Amniotic stem cell (primary cell): ENCODE measurements at regions not wholly inside any gene's neighbourhood (a gene's known extent, or its start where the extent isn't known, plus 50 kb on each side); places are given as distances from the start of the nearest gene placed in this dataset.

ENCODE experiments used
- DNase-seq: peaks from one replicate; lab custom pipeline; 2025; lab: John Stamatoyannopoulos, UW

GRCh38 chr1:30318864-30319718 is 404.3 kb downstream of the MATN1 start:
- no peak for DNase-seq

GRCh38 chr1:30318413-30318812 is 405.0 kb downstream of the MATN1 start:
- no peak for DNase-seq

- no peak for DNase-seq
Measured at GRCh38 chr1:30317921-30318320, 405.5 kb downstream of the MATN1 start.

GRCh38 chr1:30316056-30316455 is 407.3 kb downstream of the MATN1 start:
- DNase-seq, result no peak

- DNase-seq, result no peak
Measured at GRCh38 chr1:30315185-30315960, 408.0 kb downstream of the MATN1 start.

GRCh38 chr1:30314591-30314990 is 408.8 kb downstream of the MATN1 start:
- DNase-seq, result no peak

- DNase-seq, result no peak
Measured at GRCh38 chr1:30313584-30313983, 409.8 kb downstream of the MATN1 start.

- DNase-seq, result no peak
Measured at GRCh38 chr1:30313176-30313575, 410.2 kb downstream of the MATN1 start.

- DNase-seq, result no peak
Measured at GRCh38 chr1:30312226-30312625, 411.2 kb downstream of the MATN1 start.

- DNase-seq, result no peak
Measured at GRCh38 chr1:30311749-30312148, 411.6 kb downstream of the MATN1 start.

GRCh38 chr1:30310966-30311742 is 412.2 kb downstream of the MATN1 start:
- no peak for DNase-seq

GRCh38 chr1:30307182-30307581 is 416.2 kb downstream of the MATN1 start:
- DNase-seq, result no peak

GRCh38 chr1:30305519-30305918 is 417.9 kb downstream of the MATN1 start:
- no peak for DNase-seq

GRCh38 chr1:30305061-30305460 is 418.3 kb downstream of the MATN1 start:
- DNase-seq, result no peak

- no peak for DNase-seq
Measured at GRCh38 chr1:30304080-30304479, 419.3 kb downstream of the MATN1 start.

GRCh38 chr1:30303387-30303786 is 420.0 kb downstream of the MATN1 start:
- no peak for DNase-seq

GRCh38 chr1:30302858-30303257 is 420.5 kb downstream of the MATN1 start:
- no peak for DNase-seq

GRCh38 chr1:30300669-30301068 is 422.7 kb downstream of the MATN1 start:
- DNase-seq, result no peak

GRCh38 chr1:30299393-30299792 is 424.0 kb downstream of the MATN1 start:
- no peak for DNase-seq

- no peak for DNase-seq
Measured at GRCh38 chr1:30295674-30296073, 427.7 kb downstream of the MATN1 start.

GRCh38 chr1:30295266-30295665 is 428.1 kb downstream of the MATN1 start:
- DNase-seq, result no peak

GRCh38 chr1:30294508-30294907 is 428.9 kb downstream of the MATN1 start:
- no peak for DNase-seq

- DNase-seq, result no peak
Measured at GRCh38 chr1:30292451-30292850, 430.9 kb downstream of the MATN1 start.
